ENCODE measurements at regions not wholly inside any gene's neighbourhood (a gene's known extent, or its start where the extent isn't known, plus 50 kb on each side); places are given as distances from the start of the nearest gene placed in this dataset.
"Not testable (repeated sequence)": the region's sequence is repeated elsewhere in the genome, so short reads cannot be mapped to it uniquely, and the experiment has no call there.

DNA sequence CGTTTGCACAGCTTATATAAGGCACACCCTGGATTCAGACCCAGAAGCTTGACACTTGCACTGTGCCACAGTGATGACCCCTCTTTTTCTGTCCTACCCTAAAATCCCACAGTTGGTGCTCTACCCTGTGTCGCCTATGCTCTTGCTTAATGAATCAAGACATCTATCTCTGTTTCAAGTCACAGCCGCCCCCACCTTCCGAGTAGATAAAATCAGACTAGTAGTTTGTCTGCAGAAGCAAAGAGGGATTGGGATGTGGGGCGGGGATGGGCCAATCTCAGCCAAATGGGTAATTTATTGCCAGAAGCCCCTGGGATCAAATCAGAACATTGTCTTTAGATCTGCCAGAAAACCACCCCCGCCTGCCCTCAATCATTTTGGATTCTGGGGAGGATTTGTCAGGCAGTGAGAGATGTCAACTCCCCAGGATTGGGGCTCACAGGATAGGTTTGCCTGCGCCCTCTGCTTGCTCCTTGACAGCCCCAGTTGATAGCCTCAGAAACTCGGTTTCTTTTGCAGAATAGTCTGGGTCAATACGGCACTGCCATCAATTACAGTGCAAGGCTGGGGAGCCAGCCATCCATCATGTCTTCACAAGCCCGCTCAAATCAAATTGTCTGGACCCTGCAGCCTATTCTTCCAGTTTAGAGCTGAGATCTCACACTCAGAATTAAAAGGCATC is 520.8 kb downstream of the GRIN2A start:
- no peak for DNase-seq

DNA sequence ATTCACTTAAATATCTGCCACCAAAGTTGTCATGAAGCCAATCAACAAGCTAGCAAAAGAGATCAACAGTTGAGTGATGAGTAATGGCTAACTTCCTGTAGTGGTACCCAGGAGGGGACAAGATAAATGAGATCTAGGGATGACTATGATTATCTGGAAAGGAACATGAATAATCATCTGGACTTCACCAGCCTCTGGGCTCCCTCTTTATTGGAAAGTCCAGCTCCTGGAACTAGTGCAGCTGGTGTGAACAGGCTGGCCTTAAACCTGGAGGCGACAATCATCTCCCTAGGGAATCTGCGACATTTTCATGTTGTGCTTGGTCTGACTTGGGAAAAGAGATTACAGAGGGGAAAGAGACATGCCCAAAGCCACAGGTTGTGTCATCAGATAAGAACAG is 518.6 kb downstream of the GRIN2A start:
- DNase-seq = no peak

DNA sequence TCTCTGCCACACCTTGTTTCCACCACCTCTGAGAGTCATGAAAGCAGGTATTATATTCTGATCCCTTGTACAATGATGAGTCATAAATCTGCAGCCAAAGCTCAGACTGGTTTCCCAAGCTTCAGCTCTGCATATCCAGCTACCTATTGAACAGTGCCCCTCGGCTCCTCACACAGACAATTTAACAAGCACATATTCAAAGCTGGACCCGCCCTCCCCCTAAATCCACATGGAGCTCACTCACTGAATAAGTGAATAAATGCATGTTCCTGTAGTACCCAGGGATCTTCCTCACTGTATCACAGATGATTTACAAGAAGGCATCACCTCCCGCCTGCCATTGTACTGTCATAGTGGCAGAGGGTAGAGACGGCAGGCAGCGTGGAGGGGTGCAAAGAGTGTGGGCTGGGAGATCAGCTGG is 516.4 kb downstream of the GRIN2A start:
- no peak for DNase-seq

DNA sequence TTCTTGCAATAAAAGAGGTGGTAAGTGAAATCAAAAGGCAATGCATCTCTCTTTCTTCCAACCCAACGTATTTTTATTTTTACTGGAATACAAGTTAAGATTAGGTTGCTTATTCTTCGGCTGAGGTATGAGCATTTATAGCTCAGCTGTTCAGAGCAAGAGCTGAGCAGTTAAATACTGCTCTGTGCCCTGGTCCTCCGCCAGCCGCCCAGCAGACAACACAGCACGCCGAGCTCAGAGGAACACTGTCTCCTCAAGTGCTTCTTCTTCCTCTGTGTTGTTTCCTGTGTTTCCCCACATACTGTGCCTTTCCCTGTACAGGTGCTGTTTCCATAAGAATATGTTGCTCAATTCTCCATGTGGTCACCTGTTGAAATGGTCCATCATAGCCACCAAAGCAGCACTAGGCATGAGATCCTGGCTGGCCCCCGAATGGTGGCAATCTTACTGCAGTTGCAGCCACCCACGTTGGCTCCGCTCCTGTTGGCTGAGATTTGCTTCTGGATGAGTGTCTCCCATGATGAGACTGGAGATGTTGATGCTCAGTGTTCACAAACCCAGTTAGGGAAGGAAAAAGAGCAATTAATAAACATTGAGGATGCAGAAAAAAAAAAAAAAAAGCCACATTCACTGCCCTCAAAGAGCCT is 515.3 kb downstream of the GRIN2A start:
- DNase-seq = no peak

DNA sequence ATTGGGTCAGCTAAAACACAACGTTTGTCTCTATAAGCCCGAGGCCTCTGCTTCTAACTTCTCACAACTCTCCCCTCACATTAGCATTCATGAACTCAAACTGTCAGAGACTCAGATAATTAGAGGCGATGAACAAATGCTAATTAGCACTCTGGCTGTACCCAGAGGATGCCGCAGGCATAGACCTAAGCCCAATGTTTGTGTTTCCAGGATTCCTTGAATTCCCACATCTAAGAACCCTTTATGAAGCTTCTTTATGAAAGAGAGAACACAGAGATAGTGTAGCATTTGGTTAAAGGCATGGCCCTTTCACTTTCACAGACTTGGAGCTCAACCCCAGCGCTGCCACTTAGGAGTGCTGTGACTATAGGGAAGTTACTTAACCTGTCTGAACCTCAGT is 512.2 kb downstream of the GRIN2A start:
- DNase-seq = no peak

DNA sequence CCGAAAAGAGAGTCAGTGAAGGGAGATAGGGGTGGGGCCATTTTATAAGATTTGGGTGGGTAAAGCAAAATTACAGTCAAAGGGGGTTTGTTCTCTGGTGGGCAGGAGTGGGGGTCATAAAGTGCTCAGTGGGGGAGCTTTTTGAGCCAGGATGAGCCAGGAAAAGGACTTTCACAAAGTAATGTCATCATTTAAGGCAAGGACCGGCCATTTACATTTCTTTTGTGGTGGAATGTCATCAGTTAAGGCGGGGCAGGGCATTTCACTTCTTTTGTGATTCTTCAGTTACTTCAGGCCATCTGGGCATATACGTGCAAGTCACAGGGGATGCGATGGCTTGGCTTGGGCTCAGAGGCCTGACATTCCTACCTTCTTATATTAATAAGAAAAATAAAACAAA is 511.6 kb downstream of the GRIN2A start:
- DNase-seq = not testable (repeated sequence)

DNA sequence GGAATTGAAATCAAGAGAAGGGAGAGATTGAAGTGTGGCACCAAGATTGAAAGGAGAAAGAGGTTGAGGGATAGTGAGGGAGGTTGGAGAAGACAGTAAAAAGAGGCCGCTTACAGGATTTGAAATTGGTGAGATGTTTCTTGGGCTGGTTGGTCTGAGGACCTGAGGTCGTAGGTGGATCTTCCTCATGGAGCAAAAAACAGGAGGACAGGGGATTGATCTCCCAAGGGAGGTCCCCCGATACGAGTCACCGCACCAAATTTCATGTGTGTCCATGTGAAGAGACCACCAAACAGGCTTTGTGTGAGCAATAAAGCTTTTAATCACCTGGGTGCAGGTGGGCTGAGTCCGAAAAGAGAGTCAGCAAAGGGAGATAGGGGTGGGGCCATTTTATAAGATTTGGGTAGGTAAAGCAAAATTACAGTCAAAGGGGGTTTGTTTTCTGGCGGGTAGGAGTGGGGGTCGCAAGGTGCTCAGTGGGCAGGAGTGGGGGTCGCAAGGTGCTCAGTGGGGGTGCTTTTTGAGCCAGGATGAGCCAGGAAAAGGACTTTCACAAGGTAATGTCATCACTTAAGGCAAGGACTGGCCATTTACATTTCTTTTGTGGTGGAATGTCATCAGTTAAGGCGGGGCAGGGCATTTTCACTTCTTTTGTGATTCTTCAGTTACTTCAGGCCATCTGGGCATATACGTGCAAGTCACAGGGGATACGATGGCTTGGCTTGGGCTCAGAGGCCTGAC is 505.5 kb downstream of the GRIN2A start:
- not testable (repeated sequence) for DNase-seq

DNA sequence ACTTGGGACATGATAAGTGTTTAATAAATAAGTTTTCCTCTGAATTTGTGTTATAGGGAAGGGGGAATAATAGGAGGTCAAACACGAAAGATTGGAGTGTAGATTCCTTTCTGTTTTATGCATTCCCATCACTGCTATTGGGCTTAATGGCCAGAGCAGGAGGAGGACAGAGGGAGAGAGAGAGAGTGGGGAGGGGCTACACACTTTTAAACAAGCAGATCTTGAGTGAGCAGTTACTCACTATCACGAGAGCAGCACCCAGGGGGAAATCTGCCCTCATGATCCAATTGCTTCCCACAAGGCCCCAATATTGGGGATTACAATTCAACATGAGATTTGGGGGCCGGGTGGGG is 505.0 kb downstream of the GRIN2A start:
- no peak for DNase-seq

DNA sequence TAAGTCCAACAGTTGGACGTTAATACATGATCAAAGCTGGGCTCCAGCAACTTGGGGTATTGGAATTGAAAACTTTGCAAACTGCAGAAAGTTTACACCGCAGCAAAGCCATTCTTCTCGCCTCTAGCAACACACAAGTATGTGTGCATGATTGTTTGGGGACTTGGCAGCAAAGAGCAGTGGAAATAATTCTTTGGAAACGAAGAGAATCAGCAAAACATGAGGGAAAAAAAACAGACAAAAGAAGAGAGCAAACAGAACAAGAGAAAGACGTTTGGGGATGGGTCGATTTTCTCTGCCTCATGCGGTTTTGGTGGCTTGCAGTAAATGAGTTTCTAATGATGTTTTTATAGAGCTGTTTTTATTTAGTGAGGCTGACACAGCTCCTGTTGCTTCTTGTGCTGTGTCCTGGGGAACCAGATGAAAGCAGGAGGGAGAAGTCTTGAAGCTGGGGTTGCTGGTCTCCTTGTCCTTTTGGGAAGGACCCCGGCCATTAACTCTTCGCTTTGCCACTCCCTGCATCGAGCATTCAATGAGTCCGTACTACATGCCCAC is 502.9 kb downstream of the GRIN2A start:
- no peak for DNase-seq

DNA sequence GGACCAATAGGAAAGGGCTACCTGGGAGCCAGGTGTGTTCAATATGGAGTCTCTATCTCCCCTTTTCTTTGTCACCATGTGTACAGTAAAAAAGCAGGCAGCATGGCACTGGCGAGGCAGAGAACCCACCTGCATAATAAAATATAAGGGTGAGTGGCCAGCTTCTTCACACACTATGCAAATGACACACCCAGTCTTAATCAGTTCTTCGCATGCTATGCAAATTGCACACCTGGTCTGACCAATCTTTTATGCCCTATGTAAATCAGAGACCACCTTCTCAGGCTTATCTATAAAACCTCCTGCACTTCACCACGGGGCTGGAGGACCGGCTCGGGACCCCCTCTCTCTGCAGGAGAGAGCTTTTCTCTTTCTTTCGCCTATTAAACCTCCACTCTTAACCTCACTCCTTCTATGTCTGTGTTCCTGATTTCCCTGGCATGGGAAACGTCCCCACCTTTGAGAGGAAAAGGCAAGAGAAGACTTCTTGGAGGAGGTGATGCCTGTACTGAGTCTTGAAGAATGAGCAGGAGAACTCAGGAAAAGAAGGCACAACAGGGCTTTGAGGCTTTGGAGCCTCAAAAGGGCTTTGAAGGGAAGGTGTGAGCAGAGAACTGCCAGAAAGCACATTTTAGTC is 502.1 kb downstream of the GRIN2A start:
- no peak for DNase-seq

DNA sequence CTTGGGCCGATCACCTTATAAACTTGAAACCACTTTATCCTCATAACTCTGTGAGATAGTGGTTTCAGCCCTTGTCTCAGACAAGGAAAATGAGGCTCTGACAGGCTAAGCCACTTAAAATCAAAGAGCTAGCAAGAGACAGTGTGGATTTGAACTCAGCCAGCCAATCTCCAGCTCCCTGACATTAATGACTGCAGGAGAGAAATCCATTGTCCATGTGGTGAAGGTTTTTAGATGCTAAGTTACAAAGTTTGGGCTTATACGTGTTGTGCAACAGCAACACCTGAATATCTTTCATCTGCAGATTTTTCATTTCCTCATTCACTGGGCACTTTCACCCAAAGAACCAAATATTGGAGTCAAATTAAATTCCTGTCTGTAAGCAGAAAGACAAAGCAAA is 501.3 kb downstream of the GRIN2A start:
- no peak for DNase-seq

DNA sequence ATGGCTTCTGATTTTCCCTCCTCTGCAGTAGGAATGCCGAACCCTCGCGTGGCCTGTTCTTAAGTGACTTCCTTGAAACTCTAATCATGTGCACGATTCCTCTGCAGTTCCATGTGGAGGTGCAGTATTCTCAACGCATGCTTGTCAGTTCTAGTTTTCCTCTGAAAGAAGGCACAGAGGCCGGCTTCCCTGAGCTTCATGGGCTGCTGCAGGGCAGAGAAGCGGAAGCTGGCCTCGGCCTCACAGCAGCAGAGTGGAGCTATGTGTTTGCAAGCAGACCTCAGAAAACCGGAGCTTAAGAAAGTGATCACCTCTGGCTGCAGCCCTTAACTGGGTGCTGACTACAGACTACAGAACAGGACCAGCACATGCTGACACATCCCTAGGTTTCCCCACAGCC is 500.7 kb downstream of the GRIN2A start:
- no peak for DNase-seq

DNA sequence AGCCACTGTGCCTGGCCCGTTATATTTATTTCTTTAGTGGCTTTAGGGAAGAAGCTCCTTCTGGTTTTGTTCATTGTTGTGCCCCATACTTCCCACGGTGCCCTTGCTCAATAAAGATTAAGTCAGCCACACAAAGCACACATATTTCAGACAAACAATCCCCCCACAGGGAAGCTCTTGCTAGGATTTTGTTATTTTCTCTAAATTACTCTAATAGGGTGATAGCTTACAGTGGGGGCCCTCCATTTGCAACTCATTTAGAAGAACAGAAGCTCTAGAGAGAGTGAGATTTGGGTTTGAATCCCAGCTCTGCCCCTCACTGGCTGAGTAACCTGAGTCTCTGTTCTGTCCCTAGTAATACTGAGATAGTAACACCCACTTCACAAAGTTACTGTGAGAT is 499.9 kb downstream of the GRIN2A start:
- DNase-seq = no peak

DNA sequence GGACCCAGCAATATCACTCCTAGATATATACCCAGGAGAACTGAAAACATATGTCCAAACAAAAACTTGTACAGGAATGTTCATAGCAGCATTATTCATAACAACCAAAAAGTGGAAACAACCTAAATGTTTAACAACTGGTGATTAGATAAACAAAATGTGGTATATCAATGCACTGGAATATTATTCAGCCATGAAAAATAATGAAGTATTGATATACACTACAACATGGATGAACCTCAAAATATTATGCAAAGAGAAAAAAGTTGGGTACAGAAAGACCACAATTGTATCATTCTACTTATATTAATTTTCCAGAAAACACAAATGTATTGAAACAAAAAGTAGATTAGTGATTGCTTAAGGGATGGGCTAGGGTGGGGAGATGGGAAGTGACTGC is 498.6 kb downstream of the GRIN2A start:
- no peak for DNase-seq

DNA sequence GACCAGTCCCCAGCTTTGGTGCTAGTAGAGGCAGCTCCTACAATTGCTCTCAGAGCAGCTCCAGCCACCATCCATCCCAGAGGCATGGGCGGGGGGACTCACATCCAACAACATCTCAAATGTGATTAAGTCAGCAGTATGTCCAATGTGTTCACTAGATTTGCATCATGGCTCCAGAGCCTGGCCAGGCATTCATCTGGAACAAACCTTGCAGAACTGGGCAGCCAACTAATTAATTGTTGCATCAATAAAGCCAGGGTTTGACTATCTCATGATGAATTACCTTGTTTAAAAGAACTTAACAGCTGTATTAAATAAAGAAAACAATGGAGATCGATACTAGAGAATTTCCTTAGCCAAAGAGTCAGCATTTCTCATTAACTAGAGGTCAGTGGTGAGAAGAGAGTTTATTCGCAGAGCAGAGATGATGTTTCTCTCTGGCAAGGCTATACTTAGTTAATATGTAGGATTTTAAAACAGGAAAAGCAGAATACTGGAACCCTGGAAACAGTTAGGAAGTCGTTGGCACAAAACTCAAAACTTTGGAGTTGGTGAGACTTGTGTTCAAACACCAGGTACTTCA is 494.4 kb downstream of the GRIN2A start:
- no peak for DNase-seq

DNA sequence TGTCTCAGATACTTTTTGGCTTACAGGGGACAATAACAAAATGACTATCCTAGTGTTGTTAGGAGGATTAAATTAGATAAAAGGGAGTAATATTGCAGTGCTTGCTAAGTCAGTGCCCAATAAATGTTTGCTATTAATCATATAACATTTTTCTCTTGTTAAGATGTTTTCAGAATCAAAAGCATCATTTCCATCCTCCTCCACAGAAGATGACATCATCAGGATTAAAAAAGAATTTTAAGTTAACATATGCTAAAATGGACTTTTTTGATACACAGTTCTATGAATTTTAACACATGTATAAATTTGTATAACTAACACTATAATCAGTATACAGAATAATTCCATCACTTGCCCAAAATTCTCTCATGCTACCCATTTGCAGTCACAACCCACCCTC is 492.6 kb downstream of the GRIN2A start:
- DNase-seq = no peak

DNA sequence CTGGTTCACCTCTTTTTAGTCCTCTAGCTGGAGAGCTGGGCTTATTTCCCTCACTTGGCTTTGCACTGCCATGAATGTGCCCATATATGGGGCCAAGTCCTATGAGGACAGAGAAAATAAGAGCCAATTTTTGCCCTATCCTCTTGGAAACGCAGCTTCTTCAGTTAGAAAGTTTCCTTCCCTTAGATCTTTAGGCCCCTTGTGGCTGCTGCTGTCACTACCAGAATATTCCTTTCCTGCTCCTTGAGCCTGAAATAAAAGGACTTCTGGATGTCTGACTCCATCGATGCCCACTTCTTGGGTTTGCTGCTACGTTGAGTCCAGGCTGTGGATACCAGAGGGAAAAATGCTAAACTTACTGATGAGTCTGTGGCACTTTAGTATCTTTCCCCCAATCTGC is 487.1 kb downstream of the GRIN2A start:
- no peak for DNase-seq
